Right cardiac atrium (tissue), 5 donors: ENCODE measurements at regions not wholly inside any gene's neighbourhood (a gene's known extent, or its start where the extent isn't known, plus 50 kb on each side); places are given as distances from the start of the nearest gene placed in this dataset.
"Not testable (repeated sequence)": the region's sequence is repeated elsewhere in the genome, so short reads cannot be mapped to it uniquely, and the experiment has no call there.

Experiments used
- ATAC-seq, 2 donors: fragments of 200-7000 bp; cut with Tn5 transposase; one replicate each; pipeline versions ENCODE4 v1.8.0 to v1.9.1; 2020; ENCODE audit warnings: moderate library complexity in 2 of 2, mild to moderate bottlenecking in 1 of 2
- DNase-seq, 3 donors: peaks; one replicate each; pipeline ENCODE4 v3.0.0-alpha.2; 2020
- H3K27ac ChIP-seq: one replicate; pipeline ENCODE4 v1.5.1; 2013; ENCODE audit warnings: mild to moderate bottlenecking, low read length, control low read depth, moderate library complexity
- H3K27me3 ChIP-seq: one replicate; pipeline ENCODE4 v1.6.1; 2013; ENCODE audit not compliant: control insufficient read depth, insufficient read depth
- H3K4me1 ChIP-seq: one replicate; pipeline ENCODE4 v1.6.1; 2013; ENCODE audit warnings: low read length; ENCODE audit not compliant: control insufficient read depth, insufficient read depth
- H3K4me3 ChIP-seq: one replicate; pipeline ENCODE4 v1.5.1; 2013; ENCODE audit warnings: low read length, control low read depth
- H3K9me3 ChIP-seq: one replicate; pipeline ENCODE4 v1.6.1; 2013; ENCODE audit warnings: low read length; ENCODE audit not compliant: control insufficient read depth
- WGBS: extraction: QIAGEN DNeasy Blood & Tissue Kit; methylation state at CpG from one replicate; pipeline ENCODE4 v1.1.7; 2013; 5-methylcytosine and 5-hydroxymethylcytosine counted together
- intact Hi-C, 4 donors: fragments of 100-400 bp; cut with DNase I; formaldehyde crosslinking; loops; one replicate each; pipeline versions ENCODE4 v1.11.0 to v1.14.0; 2022 to 2023
- donor health status: healthy with polysubstance abuse.
- donor health status: DM: no; HTN: yes; CAD: no.
- donor health status: DM: no; HTN: no; CAD: no.
- donor health status: DM: no; HTN: yes; CAD: no; lungs with severe emphysema.
- donor health status: DM: yes; HTN: yes; CAD: no.

DNA sequence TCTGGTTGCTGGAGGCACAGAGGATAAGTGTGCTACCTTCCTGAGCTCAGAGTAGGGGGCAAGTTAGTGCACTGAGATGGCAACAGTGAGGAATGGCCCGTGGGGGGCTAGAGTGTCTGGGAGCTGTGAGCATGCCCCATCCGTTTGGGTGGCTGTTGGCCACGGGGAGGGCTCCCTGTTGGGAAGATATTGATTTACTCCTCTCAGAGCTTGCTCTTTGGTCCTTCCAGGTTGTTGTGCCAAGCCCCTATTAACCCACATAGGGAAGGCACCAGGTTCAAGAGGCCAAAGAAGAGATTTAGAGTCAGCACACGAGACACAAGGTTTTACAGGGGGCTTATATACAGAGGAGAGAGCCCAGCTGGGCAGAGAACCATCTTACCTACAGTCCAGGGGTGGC is 318.8 kb downstream of the TSN start:
- WGBS = 77% methylated on average over 4 of the region's 4 CpGs
- Histone ChIP-seq H3K27me3 (no peaks in the 10 kb centered on the region), H3K4me3 (no peak overlapping the region), H3K27ac (no peak overlapping the region), H3K9me3 (no peaks in the 10 kb centered on the region), H3K4me1 (no peaks in the 10 kb centered on the region)
- no peak for ATAC-seq
- intact Hi-C loops = no loop called here
- no peak for DNase-seq

DNA sequence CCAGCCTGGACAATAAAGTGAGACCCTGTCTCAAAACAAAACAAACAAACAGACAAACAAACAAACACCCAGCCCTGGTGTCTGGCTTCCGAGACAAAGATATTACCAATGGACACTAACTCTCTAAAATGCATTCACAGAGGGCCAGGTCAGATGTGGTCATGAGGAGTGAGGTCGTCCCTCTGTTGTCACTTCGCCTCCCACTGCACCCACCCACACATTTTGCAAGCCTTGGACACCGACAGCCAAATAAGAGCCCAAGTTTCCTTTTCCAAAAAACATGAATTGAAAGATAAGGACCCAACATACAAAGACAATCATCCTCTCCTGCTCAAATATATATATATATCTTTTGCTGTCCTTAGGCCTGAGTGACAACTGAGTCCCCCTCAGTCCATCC is 319.9 kb downstream of the TSN start:
- no peak overlapping the region for H3K4me3 ChIP-seq
- ATAC-seq = no peak
- no peaks in the 10 kb centered on the region for H3K4me1 ChIP-seq
- no peaks in the 10 kb centered on the region for H3K9me3 ChIP-seq
- no peak for DNase-seq
- no peak overlapping the region for H3K27ac ChIP-seq
- WGBS = 68% methylated on average over 4 of the region's 4 CpGs
- no peaks in the 10 kb centered on the region for H3K27me3 ChIP-seq
- intact Hi-C loops = no loop called here

DNA sequence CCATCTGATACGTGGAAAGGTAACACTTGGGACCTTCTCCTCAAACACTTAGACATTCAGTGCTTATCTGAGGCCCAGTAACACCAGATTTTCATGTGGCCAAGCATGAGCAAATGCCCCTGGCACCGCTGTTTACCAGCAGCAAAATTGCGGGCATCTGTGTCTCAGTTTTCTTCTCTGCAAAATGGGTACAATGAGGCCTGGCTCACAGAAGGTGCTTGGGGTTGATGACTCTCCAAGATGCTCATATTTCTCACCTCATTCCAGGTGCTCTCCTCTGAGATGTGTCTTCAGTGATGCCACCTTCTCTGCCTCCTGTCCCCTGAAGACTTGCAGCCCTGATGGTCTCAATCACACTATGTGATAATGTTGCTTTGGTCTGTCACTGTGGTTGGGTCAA is 321.7 kb downstream of the TSN start:
- intact Hi-C loops = no loop called here
- H3K4me3 ChIP-seq = no peak overlapping the region

DNA sequence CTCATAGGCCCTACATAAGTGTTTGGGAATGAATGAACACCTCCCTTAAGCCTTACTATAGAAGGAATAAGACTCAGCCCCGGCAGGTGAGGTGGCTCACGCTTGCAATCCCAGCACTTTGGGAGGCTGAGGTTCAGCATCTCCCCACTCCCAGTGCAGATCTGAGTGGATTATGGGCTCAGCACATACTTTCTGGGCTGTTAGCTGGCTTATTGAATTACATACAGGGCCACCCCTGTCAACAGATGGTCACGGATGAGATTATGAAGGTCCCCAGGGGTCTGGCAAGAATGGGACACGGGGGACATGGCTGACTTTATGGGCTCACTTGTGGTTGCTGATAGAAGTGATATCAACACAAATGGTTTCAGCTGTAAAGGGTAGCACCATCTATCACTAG is 322.3 kb downstream of the TSN start:
- 86% methylated on average over 4 of the region's 4 CpGs for WGBS
- no peaks in the 10 kb centered on the region for H3K27me3 ChIP-seq
- H3K27ac ChIP-seq = no peak overlapping the region
- ATAC-seq = no peak
- H3K9me3 ChIP-seq = no peaks in the 10 kb centered on the region
- intact Hi-C loops = no loop called here
- H3K4me3 ChIP-seq = no peak overlapping the region
- no peaks in the 10 kb centered on the region for H3K4me1 ChIP-seq
- no peak for DNase-seq

More for the DNA sequence above, 321.7 kb downstream of the TSN start:
- H3K4me1 ChIP-seq = no peaks in the 10 kb centered on the region
- H3K27ac ChIP-seq = no peak overlapping the region
- 85% methylated on average over 3 of the region's 3 CpGs for WGBS
- ATAC-seq = no peak
- no peaks in the 10 kb centered on the region for H3K27me3 ChIP-seq
- DNase-seq = no peak
- H3K9me3 ChIP-seq = no peaks in the 10 kb centered on the region

DNA sequence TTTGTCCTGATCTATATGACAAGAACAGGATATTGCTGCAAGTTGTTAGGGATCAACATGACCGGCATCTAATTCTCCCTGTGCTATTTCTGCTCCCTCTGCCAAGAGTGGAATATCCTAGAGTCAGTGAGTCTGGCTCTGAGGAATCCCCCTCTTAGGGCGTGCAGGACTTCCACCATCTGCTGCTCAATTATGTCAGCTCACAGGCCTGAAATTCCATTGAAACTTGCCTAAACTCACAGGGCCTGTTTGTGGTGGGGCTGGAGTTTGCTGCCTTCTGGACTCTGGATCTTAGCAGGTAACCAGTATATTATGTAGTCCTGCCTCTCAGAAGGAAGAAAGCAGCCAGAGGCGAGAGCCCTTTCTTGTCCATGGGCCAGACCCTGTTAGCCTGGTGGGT is 323.0 kb downstream of the TSN start:
- no peak overlapping the region for H3K27ac ChIP-seq
- no peaks in the 10 kb centered on the region for H3K4me1 ChIP-seq
- 63% methylated on average over 3 of the region's 3 CpGs for WGBS
- H3K9me3 ChIP-seq = no peaks in the 10 kb centered on the region
- no peak for DNase-seq
- H3K27me3 ChIP-seq = no peaks in the 10 kb centered on the region
- no peak overlapping the region for H3K4me3 ChIP-seq
- ATAC-seq = no peak
- intact Hi-C loops = no loop called here

DNA sequence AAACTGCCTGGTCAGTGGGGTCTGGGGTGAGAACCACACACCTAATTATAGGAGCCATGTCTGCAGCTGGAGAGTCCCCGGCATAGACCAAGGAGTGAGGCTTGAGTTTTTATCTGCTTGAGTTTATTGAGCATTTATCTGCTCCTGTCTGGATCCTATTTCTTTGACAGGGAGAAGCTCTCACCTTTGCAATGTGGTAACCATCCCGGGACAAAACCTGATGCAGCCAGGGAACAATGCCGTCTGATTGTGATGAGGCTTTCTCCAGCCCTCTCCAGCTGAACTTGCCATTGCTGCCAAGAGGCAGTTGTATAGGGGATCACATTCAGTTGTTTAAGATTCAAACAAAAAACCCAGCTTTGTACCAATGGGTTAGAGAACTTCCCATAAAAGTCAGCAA is 324.4 kb downstream of the TSN start:
- 81% methylated on average over 3 of the region's 3 CpGs for WGBS
- no peak for ATAC-seq
- H3K27me3 ChIP-seq = no peaks in the 10 kb centered on the region
- intact Hi-C loops = no loop called here
- no peak for DNase-seq
- no peaks in the 10 kb centered on the region for H3K9me3 ChIP-seq
- H3K4me3 ChIP-seq = no peak overlapping the region
- H3K4me1 ChIP-seq = no peaks in the 10 kb centered on the region
- H3K27ac ChIP-seq = no peak overlapping the region

DNA sequence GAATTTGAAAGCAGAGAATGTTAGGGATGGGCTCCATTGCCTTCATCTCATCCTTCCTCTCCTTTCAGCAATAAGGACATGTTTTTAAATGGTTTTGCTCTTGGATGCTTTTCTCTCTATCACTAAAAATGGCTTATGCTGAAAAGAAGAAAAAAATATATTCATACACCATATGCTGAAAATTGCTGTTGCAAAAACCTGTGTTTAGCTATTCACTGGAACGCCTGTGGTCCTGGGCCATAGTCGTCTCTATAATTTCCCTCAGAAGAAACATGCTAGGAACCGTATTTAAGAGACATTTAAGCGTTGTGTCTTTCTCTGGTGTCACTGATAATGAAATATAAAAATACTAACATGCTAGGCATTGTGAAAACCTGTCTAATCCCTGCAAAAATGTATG is 324.9 kb downstream of the TSN start:
- H3K4me1 ChIP-seq = no peaks in the 10 kb centered on the region
- no peak for DNase-seq
- intact Hi-C loops = no loop called here
- no peaks in the 10 kb centered on the region for H3K27me3 ChIP-seq
- 84% methylated on average over 4 of the region's 4 CpGs for WGBS
- ATAC-seq = no peak
- H3K4me3 ChIP-seq = no peak overlapping the region
- no peaks in the 10 kb centered on the region for H3K9me3 ChIP-seq
- H3K27ac ChIP-seq = no peak overlapping the region

DNA sequence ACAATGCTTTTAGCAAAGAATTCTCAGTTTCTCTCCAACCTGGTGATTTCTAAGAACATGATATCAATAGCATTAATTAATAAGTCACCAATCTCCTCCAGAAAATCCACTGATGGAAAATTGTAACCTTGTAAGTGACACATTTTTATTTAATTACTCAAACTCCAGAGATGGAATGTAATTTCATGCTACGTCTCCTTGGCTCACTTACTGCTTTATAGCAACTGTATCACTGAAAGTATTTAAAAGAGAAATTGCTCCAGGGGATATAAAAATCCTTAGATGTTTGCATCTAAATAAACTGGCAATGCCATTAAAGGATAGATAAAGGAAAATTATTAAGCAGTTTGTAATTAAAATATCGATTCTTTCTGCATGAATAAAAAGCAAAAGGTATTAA is 325.4 kb downstream of the TSN start:
- Histone ChIP-seq H3K4me3 (no peak overlapping the region), H3K27me3 (no peaks in the 10 kb centered on the region), H3K27ac (no peak overlapping the region), H3K4me1 (no peaks in the 10 kb centered on the region), H3K9me3 (no peaks in the 10 kb centered on the region)
- intact Hi-C loops = no loop called here
- DNase-seq (no peak), ATAC-seq (no peak)
- WGBS = 60% methylated on average over 2 of the region's 2 CpGs

DNA sequence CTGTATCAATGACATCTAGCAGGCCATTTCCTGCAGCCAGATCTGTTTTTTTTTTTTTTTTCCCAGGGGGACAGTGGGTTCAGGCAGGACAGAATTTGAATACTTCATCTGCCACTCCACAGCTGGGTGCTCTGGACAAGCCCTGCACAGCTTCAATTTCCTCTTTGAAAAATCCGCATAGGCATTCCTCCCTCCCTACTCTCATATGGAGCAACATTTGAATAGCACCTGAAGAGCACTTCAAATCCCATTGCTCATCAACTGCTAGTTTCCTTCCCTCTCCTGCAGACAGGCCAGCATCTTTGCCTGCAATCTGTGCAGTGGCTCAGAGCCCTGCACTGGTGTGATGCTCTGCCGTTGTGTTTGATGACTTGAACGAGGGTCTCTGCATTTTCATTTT is 326.3 kb downstream of the TSN start:
- intact Hi-C loops = no loop called here
- DNase-seq (no peak), ATAC-seq (no peak)
- Histone ChIP-seq H3K9me3 (no peaks in the 10 kb centered on the region), H3K27me3 (no peaks in the 10 kb centered on the region), H3K27ac (no peak overlapping the region), H3K4me3 (no peak overlapping the region), H3K4me1 (no peaks in the 10 kb centered on the region)
- 63% methylated on average over 3 of the region's 3 CpGs for WGBS

DNA sequence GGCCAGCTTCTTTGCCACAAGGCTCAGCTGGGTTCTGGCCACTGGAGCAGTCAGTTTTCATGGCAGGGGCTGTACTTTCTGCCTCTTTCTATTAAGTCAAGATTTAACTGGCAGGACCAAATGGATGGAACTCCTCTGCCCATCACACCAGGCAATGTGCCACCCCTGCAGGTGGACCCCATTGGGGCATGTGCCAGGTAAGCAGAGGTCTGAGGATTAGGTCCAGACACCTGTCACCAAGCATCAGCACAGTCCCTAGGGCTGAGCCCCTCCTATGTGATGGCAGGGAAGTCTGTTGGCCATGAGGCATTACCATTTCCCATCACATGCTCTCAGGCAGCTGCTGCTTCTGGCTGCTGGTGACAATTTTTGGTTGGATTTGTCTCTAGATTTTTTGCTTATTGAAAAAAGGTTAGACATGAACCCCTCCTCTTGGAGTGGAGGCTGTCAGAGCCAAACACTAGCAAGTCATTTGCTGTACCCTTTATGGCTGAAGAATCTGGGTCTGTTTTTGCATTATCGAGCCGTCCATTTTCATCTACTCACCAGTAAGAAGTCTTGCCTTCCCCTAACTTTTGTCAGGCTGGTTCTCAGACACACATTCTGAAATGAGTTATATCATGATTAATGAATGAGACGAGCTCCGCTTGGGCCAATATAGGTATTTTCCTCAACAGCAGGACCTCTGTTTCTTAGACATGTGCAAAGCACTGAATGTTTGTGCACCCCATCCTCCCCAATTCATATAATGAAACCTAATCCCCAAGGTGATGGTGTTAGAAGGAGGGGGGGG is 328.0 kb downstream of the TSN start:
- DNase-seq = no peak
- 95% methylated on average over 4 of the region's 4 CpGs for WGBS
- H3K9me3 ChIP-seq = no peaks in the 10 kb centered on the region
- no peaks in the 10 kb centered on the region for H3K4me1 ChIP-seq
- H3K27ac ChIP-seq = no peak overlapping the region
- H3K4me3 ChIP-seq = no peak overlapping the region
- no peak for ATAC-seq
- H3K27me3 ChIP-seq = no peaks in the 10 kb centered on the region
- intact Hi-C loops = no loop called here

DNA sequence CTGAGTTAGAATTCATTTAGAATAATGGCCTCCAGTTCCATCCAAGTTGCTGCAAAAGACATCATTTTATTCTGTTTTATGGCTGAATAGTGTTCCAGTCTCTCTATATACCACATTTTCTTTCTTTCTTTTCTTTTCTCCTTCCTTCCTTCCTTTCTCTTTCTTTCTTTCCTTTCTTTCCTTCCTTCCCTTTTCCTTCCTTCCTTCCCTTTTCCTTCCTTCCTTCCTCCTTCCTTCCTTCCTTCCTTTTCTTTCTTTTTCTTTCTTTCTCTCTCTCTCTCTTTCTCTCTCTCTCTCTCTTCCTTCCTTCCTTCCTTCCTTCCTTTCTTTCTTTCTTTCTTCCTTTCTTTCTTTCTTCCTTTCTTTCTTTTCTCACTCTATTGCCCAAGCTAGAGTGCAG is 330.2 kb downstream of the TSN start:
- H3K4me1 ChIP-seq, H3K27ac ChIP-seq, intact Hi-C loops, ATAC-seq, H3K9me3 ChIP-seq, H3K4me3 ChIP-seq, DNase-seq, H3K27me3 ChIP-seq: not testable (repeated sequence)

DNA sequence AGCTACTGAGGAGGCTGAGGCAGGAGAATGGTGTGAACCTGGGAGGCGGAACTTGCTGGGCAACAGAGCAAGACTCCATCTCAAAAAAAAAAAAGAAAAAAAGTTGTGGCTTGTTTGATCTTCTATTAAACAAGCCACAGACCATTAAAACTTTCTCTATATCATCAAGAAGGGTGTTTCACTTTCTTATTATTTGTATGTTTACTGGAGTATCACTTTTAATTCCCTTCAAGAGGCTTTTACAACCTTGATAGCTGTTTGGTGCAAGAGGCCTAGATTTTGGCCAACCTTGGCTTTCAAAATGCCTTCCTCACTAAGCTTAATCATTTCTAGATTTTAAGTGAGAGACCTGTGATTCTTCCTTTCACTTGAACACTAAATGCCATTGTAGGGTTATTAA is 339.1 kb downstream of the TSN start:
- 97% methylated on average over 1 of the region's 1 CpG for WGBS
- ATAC-seq = no peak
- no peak overlapping the region for H3K4me3 ChIP-seq
- DNase-seq = no peak
- no peaks in the 10 kb centered on the region for H3K27me3 ChIP-seq
- no peak overlapping the region for H3K27ac ChIP-seq
- no peaks in the 10 kb centered on the region for H3K4me1 ChIP-seq
- intact Hi-C loops = no loop called here
- no peaks in the 10 kb centered on the region for H3K9me3 ChIP-seq
